CD4-positive, alpha-beta T cell treated with Interleukin-12 subunit alpha and Interleukin-12 subunit beta, for 1 hour (primary cell): ENCODE measurements at regions not wholly inside any gene's neighbourhood (a gene's known extent, or its start where the extent isn't known, plus 50 kb on each side); places are given as distances from the start of the nearest gene placed in this dataset.

Experiments
- DNase-seq: peaks from one replicate; pipeline ENCODE4 v3.0.0-alpha.2; 2020

GRCh38 chr2:120401275-120402066 lies 55.5 kb downstream of the INHBB start:
- DNase-seq = no peak

- DNase-seq = no peak
Observed at GRCh38 chr2:120402067-120402433, 56.1 kb downstream of the INHBB start.

- DNase-seq = no peak
Observed at GRCh38 chr2:120402508-120402907, 56.6 kb downstream of the INHBB start.

GRCh38 chr2:120403261-120403660 lies 57.3 kb downstream of the INHBB start:
- DNase-seq = no peak

DNA sequence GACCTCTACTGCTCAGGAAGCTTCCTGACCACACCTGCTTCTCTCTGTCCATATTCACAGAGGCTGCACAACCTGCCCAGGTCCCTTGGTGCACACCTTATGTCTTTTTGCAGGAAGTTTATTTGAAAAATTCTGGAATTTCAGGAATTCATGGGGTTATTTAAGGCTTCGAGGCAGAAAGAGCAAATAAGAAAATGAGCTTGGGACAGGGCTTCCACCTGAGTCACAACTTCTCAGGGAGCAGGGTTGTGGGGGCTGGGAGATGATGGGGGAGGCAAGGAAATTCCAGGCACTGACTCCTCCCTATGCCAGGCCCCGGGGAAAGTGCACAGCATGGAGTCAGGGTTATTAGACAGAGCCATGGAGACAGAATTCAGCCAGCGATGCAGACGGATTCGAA lies 57.7 kb downstream of the INHBB start:
- no peak for DNase-seq

DNA sequence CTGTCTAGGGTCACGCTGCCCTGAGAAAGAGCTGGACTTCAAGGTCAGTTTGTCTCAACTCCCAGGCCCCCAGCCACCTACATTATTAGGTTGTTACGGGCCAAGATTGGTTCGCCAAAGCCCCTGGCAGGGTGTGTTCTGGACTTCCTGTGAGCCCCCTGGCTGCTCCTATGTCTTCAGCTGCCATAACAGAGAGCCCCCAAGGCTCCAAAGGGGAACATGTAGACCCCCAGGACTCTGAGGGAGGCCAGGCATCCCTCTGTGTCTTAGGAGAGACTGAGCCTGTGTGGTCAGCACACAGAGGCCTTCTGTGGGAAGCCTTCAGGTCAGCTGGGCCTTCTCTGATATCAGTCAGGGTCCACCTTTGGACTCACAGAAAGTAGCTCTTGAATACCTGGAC lies 58.3 kb downstream of the INHBB start:
- no peak for DNase-seq

DNA sequence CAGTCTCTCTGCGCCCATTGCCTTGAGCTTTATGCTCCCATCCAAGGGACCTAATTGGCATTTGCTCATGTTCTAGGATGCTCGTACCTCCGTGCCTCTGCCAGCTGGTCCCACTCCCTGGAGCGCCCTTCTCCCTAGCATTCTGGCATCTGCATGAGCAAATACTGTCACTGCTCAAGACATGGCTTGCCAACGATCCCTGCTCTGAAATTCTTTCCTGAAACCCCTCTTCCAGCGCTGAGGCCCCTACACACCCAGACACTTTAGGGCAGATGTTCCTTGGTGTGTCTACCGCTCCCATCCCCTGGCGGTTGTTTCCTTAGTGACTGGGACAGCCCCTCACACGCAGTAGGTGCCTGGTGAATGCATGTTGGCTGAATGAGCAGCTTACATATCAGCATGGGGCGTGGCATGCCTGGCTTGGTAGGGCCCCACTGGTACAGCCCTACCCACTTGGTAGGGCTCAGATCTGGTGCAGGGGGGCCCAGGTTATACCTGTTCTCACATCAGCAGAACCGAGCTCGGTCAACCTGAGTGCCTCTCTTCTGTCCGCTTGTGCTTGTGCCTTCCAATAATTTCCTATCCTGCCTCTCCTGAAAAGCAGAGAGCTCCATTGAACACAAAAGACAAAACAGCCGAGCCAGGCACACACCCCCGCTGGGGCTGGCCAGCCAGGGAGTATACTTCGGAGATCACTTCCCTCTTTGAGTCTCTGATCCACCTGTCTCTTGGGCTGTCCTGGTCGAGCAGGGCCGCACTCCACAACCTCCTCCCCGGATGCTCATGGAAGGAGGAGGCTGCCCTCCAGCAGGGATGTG lies 59.2 kb downstream of the INHBB start:
- DNase-seq = no peak

DNA sequence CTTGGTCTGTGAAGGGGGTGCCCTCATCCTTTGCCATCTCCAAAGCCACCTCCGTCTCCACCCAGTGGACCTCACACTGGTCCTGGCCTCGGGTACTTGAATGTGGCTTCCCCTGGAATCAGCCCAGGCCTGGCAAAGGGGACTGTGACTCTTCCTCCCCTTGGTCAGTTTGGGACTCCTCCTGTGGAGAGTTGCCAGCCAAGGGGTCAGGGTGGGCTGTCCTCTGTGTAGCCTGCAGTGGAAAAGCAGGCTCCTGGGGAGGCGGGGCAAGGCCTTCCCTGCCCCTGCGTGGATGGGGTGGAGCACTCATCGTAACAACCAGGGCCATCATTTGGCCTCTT lies 59.8 kb downstream of the INHBB start:
- DNase-seq = no peak

- no peak for DNase-seq
Observed at GRCh38 chr2:120406566-120406965, 60.6 kb downstream of the INHBB start.

- DNase-seq = no peak
Observed at GRCh38 chr2:120410487-120410886, 64.6 kb downstream of the INHBB start.

DNA sequence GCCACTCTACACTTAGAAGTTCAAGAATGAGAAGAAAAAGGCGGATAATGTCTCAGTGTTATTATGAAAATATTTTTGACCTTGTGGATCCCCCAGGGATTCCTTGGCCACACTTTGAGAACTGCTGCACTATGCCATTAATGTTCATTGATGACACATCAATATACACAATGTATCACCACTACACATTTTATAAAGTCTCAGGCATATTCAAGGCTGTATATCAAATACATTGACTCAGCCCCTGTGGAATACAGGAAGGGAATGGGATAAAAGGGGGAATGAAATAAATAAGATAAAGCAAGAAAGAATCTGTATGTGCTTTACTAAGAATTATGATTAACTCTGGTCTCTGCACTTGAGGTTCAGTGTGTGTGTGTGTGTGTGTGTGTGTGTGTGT lies 69.1 kb downstream of the INHBB start:
- no peak for DNase-seq

- DNase-seq = no peak
Observed at GRCh38 chr2:120415728-120416509, 70.0 kb downstream of the INHBB start.

DNA sequence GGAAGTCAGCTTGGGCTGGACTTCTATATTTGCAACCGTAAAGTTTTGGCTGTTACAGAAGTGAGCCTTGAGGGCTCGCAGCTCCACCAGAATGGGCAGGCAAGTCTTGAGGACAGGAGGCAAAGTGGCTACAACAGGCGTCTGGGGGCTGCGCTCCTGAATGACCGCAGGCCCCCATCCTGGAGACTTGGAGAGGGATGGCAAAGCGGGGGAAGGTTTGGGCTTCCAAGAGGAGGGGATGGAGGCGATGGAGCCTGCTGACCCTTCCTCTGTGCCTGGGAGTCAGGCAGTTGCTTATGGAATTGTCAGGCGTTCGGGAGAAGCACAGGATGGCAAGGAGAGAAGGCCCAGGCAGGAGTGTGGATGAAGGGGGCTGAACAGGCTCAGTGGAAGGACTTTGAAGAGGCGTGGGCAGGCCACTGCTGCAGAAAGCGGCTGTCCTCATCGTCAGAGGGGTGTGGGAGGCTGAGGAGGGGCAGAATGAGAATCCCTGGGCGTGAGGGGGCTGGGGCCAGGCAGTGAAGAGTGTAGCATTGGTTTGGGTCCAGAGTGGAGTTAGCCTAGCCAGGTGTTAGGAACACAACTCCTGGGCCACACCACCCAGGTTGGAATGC lies 72.3 kb downstream of the INHBB start:
- no peak for DNase-seq

DNA sequence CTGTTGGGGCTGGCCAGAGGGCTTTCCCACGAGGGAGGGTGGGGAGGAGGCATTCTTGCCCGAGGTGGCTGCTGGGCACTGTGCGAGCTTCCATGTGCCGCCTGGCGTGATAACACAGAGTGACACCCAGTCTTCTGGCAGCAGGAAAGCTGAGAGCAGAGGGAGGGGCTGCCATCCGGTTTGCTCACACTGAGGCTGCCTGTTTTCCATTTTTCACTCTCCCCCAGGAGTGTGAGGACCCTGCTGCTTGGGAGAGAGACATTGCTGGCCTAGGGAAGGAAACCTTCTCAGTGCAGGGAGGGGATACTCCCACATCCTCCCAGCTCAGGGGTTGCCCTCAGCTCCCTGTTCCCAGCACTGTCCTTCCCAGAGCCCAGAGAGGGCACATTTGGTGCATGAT lies 73.1 kb downstream of the INHBB start:
- no peak for DNase-seq

DNA sequence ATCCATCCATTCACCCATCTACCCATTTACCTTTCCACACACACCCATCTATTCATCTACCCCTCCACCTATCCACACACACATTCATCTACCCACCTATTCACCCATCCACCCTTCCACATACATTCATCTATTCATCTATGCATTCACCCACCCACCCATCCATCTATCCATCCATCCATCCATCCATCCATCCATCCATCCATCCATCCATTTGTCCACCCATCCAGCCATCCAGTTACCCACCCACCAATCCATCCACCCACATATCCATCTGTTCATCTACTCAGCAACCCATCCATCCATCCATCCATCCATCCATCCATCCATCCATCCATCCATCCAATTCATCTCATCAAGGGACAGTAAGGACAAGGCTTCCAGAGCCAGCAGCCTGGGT lies 74.0 kb downstream of the INHBB start:
- DNase-seq = no peak

DNA sequence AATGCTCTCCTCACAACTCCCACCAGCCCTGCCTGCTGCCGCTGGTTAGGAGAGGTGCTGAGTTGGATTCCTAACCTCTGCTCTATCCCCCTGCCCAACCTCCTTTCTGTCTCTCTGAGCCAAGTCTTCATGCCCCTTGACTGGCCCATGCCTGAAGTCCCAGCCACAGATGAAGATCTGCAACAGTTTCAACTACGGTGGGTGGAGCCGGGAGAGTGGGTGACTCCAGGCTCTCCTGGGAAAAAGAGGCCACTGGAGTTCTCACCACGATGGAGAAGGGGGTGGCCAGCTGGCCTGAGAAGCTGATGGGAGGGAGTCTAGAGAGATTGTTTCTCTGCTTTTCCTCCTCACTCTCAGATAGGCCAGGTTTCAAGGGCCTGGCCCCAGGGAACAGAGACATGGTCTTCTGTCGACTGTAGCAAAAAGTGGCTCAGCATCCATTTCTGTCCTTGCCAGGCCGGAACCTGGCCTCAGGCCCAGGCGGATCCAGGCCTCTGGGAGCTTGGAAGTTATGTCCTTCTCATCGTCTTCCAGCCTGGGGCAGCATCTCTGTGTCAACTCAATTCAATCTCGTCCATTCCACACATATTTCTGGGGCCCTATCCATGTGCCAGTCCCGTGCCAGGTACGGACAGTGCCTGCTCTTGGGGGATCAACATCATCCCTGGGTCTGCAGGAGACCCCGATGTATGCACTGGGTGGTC lies 75.3 kb downstream of the INHBB start:
- no peak for DNase-seq

GRCh38 chr2:120421830-120422175 lies 75.9 kb downstream of the INHBB start:
- no peak for DNase-seq

DNA sequence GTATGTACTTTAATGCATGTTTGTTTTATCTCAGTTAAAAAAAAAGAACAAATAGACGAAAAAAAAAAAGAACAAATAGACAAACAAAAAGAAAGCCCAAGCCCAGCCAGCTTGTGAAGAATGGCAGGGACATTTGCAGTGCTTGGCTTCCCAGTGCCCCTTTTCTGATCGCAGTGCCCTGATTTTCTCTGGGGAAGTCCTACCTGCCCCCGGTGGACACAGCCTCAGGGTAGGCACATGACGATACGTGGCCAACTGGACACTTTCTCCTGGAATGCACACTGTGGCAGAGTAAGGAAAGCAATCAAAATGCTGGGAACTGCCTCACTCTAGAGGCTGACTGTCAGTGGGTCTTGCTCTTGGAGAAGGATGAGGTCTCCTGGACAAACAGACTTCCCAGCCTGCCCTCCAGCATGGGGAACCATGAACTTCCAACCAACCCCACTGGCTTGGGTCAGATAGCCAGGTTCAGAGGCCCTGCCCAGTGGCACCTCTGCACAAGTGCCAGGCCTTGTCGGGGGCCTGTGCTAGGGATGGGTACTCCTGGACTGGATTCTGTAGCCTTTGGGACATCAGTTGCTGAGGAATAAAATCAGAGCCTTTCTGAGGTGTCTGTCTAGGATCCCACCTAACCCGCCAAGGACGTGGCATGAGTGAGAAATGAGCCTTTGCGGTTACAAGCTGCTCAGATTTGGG lies 76.7 kb downstream of the INHBB start:
- no peak for DNase-seq

DNA sequence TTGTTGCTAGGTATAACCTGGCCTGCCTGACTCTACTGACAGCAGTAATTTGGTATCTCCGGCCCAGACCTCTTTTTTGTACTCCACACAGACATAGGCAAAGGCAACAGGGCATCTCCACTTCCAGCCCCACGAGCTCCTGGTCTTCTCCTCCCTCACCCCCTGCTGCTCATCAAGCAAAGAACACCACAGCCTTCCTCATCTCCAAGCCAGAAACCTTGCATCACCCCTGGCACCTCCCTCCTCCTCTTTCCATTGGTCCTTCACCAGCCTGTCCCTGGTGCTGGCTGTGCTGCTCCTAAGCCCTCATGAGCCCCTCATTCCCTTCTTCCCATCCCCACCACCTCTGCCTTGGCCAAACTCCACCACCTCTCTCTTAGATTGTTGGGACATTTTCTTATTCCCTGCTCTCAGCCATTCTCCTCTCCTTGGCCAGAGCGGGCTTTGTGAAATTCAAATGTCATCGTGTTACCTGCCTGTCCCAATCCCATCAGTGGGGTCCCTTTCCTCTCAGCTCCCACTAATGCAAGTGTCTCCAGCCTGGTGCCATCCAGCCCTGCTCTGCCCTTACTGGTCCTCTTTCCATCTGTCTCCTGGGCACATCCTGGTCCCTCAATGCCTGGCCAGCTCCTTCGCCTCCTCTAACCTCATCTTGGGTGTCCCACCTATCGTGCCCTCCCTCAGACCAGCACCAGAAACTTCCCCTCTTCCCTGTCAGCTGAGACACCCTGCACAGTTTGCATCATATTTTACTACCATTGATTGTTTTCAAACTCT lies 77.4 kb downstream of the INHBB start:
- no peak for DNase-seq

DNA sequence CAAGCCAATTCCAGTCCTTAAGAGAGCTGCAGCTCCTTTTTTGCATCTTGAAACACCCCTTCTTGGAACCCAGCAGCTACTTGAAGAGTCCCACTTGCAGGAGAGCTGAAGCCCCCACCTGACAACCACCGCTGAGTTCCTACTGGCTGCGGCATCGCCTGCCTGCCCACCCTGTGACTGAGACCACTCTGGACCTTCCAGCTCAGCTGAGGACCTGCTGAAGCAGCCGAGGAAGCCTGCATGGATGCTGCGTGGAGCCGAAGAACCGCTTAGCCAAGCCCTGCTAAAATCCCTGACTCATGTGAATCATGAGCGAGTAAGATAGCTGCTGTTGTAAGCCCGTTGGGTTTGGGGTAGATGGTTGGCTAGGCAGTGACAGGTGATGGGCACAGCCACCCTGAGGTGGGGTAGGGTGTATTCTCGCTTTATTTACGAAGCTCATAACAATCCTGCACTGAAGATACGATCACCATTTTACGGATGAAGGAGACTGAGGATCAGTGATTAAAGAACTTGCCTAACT lies 78.4 kb downstream of the INHBB start:
- DNase-seq = no peak

DNA sequence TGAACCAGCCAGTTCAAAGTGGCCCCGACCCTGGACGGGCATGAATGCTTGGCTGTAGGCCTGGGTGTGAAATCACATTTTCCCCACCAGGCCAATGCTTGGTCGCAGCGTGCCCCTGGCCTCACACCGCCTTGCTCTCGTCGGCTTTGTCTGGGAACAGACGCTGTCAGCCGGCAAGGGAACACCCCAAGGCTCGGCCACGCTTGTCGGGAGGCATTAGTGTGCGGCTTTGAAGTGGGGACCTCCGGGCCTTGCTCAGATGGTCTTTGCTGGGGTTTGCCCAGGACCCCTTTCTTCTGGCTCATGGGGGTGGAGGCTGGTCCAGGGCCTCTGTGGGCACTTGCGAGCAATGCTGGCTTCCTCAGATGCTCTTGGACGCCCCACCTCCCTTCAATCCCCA lies 79.1 kb downstream of the INHBB start:
- DNase-seq = no peak
